Activated T-helper 1 cell treated with anti-CD3 and anti-CD28 coated beads, Interleukin-2, amount 50 U/mL, for 16 hours (primary cell): ENCODE measurements at regions not wholly inside any gene's neighbourhood (a gene's known extent, or its start where the extent isn't known, plus 50 kb on each side); places are given as distances from the start of the nearest gene placed in this dataset.

ENCODE experiments used
- DNase-seq, 2 donors: peaks; one replicate each; pipeline ENCODE4 v3.0.0-alpha.2; 2020; ENCODE audit warnings: low read depth in 1 of 2, low spot score in 1 of 2

DNA sequence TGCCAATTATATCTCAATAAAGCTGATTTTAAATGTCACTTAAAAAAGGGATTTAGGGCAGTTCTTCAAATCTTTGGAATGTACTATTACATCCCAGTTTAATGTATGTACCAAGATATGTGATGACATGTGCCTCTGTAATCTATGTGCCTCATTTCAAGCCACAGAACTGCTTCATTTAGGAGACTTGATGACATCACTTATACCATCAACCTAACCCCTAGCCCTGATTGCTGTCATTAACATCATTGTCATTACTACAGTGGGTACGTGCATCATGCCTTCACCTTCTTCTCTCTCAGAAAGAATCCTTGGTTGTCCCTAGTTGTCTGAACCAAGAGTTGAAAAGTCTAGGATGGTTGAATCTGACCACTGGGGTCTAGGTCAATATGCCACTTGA is 134.3 kb upstream of the RAB11FIP2 start:
- DNase-seq: no peak

DNA sequence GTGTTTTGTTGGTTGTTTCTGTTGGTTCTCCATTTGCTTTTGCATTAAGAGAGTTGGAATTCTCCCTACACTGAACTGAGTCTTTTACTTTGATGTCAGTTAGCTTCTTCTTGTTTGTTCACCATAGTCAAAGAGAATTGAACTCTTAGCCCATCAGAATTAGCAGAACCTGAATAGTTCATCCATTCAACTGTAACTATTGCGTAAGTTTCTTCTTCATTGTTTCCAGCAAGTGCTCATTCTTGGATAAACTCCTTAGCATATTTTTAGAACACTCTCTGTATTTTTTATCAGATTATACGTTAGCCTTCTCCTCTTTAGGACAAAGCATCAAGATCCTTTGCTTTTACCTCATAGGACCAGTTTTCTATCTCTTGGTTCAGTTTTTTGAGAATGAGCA is 128.4 kb upstream of the RAB11FIP2 start:
- no peak for DNase-seq

DNA sequence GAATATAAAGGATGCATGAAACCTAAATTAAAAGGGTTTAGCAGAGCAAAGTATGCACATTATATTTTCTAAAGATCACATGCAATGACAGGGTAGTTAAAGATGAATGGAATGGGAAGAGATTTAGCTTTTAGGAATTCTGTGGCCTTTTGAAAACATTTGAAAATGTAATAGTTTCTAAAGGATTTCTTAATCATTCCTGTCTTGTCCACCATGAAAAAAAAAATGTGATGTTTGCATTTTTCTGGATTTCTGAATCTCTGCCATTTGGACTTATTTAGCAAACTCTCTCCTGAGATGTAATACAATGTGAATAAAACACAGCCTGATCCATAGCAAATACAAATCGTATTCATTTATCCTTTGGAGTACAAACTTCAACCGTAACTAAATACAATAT is 126.6 kb upstream of the RAB11FIP2 start:
- no peak for DNase-seq

DNA sequence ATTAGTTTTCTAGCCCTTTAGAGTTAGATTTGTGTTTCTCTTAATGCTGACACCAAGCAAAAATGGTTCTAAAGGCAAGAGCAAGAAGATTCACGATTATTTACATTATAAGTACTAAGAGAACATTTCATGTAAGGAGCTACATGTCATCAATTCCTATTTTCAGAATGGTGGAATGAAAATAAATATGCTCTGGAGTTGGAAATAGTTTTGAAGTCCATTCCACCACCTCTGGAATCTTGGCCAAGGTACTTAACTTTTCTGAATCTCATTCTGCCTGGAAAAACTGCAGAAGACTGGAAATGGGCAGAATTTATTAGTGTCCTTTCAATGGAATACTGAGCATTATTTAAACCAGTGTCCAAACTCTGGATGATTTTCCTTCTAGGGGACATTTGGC is 125.1 kb upstream of the RAB11FIP2 start:
- no peak for DNase-seq

DNA sequence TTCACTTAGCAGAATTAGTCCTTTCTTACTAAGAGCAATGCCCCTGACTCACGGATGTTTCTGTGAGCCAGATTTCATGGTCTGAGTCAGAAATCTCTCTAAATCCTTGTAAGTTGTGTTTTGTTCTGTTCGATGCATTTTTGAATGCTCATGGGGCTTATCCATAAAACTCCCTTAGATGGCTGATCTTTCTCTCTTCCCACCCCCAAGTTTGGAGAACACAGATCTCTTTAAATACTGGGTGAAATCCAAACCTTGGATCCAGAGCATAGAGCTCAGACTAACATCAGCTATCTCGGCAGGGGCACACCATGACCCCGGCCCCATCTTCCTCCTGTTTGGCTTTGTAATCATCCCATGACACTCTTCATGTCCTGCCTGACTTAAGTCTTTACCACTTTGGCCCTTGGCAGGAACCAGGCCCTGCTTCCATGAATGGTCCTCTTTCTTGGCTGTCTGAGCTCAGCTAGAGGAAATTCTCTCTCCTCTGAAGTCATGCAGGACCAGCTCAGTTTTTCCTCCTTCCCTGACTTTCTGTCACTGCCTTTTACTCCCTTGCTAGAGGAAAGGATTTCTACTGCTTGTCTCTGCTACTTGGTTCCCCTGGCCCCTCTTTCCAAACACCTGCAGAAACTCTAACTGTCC is 120.4 kb upstream of the RAB11FIP2 start:
- no peak for DNase-seq

DNA sequence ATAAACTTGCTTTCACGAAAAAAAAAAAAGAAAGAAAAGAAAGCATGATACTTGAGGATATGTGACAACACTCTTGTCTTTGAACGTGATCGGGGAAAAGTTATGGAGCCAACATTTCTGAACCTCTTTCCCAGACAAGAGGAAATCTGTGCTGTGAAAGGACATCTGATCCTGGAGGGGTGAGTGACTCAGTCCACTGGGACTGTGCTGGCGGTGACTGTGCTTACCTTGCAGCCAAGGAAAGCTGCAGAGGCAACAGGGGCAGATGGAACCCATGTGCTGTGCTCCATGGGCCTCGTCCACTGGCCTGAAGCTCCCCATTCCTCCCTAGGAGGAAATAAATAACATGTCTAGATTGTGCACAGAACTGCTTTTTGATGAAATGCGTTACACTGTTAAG is 116.5 kb upstream of the RAB11FIP2 start:
- DNase-seq: no peak

DNA sequence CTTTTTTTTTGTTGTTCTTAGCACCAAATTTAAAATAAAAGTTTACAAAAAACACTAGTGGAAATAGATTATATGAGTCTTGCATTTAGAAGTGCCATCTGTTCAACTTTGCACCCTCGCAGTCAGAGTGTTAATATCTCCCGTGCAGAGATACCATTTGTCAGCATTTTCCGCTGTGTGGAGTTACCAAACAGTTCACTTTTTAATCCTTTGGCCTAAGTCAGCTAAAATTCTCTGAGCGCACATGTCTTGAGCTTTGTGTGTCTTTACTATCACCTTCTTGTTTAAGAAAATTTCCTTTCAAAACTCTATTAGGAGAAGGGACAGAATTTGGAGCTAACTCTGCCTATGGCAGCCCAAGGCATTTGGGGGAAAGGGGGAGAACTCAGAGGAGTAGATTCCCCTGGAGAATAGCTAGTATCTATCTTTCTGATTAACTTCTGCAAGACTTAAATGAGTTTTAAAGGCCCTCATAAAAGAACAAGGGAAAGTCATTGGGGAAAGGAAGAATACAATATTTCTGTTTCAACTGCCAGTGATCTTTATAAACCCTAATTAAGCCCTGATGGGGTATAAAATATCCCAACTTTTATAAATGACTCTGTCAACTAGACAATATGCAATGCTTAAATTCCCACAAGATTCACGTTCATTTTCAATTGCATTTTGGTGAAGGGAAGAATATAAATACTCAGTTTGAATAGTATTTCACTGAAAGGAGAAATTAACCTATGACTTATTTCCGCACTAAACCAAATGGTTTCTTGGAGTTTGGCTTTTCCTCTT is 114.9 kb upstream of the RAB11FIP2 start:
- no peak for DNase-seq

DNA sequence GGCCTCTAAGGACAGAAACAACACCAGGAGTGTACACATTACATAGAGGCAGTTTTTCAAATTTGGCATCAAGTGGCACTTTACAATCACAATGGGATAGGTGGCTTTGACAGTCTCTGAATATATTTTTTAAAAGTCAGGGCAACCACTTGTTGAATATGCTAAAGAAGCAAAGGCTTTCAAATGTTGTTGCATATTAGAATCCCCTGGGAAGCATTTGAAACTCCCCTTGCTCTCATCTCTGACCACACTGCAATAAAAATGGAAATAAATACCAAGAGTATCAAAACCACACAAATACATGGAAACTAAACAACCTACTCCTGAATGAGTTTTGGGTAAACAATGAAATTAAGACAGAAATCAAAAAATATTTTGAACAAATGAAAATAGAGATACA is 106.5 kb upstream of the RAB11FIP2 start:
- DNase-seq: no peak

DNA sequence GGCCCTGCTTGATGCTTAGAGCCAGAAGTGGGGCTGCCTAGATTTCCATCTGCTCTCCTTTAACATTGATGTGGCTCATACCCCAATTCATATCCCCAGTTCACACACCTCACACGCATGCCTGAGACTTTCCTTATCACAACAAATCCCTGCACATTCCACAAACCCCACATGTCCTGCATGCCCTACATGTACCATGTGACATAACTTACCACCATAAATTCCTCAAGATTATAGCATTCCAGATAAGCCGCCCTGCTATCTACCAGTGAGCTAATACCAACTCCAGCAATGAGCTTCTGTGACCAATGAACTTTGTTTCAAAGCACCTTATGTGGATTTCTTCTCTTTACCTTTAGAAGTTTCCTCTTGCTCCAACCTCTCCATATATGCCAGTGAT is 104.7 kb upstream of the RAB11FIP2 start:
- no peak for DNase-seq

DNA sequence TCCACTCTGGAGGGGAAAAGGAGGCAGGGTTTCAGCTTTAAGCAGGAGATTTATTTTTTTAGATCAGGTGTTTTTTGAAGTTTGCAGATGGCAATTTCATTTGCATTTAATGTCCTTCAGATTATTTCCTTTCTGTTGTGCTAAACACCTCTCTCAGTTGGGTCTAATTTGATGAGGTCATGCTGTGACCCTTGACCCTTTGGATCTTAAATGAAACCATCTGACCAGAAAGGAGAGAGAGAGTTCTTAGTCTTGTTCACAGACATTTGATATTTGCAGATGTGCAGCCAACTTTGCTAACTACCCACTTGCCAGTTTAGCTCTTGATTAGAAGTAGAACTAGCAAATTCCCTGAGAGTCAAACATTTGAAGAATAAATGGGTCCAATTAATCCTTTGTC is 101.5 kb upstream of the RAB11FIP2 start:
- DNase-seq: no peak

DNA sequence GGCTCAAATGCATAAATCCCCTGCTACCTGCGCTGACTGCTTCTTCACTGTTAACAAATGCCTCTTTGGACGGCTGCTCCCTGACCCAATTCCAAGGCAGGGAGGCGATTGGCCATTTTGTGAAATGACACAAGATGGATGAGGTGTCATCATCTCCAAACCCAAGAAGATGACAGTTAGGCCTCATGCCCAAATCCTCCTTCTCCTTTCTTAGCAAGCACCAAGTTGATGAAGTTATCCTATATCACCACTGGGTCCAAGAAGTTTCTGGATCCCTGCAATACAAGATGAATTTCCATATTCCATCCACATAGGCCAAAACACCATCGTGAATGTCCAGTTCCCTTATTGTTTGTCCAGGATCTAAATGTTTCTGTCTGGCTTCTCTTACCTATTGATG is 98.5 kb upstream of the RAB11FIP2 start:
- no peak for DNase-seq

DNA sequence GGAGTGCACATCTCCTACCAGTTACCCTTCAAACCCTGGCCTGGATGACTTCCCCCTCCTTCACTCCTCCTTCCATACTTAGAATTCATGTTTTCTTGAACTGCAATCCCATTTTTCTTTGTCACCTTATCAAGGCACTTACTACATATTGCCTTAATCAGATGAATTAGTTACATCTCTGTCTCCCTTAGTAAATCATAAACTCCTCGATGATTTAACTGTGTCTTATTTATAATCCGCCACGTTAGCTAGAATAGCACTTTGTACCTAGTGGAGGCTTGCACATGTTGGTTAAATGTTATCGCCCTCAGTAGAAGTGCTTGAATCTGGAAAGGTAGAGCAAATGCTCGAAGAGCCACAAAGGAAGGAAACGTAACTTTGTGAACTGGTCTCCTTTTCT is 94.7 kb upstream of the RAB11FIP2 start:
- DNase-seq: no peak

DNA sequence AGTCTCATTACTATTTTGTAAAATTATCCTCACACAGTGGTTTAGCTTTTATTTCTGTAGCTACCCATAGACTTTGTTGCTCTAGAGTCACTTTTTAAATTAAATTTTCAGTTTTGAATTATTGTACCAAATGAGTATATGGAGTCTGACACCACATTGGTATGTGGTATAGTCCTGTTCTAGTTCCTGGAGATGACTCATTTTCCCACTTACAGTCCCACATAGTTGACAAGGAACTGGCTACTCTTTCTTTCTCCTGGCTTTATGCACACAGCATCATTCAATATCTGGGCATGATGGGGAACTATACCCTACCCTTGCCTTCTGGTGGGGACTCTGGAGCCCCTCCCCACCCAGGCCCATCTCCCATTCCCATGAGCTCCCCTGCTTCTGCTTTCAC is 92.6 kb upstream of the RAB11FIP2 start:
- DNase-seq: no peak

DNA sequence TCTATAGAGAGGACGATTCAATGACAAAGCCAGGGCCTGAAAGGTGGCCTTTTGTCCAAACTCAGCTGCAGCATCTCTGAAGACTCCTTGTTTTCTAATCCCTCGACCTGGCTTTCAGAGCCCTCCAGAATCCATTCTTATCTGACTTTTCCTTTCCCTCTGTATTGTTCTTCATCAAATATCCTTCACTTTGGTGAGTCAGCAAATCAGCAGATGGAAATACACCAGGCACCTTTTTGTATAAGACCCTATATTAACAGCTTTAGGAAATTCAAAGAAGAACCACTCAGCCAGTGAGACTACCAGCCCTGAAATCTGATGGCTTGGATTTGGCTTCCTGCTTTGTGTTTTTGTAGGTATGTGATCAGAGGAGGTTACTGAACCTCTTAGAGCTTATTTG is 81.9 kb upstream of the RAB11FIP2 start:
- no peak for DNase-seq

DNA sequence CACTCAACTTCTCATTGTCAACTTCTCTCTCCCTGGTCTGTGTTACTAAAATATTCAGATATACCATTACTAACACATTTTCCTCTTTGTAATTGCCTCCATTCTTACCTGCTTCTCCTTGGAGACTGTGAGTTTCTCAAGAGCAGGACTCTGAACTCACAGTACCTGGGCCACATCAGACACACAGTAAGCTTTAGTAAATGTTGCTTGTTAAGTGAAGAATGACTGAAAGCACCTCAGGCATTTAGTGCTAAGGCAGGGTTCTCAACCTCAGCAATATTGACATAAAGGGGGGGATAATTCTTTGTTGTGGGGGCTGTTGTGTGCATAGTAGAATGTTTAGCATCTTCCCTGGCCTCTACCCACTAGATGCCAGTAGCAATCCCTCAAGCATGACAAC is 72.0 kb upstream of the RAB11FIP2 start:
- DNase-seq: no peak

DNA sequence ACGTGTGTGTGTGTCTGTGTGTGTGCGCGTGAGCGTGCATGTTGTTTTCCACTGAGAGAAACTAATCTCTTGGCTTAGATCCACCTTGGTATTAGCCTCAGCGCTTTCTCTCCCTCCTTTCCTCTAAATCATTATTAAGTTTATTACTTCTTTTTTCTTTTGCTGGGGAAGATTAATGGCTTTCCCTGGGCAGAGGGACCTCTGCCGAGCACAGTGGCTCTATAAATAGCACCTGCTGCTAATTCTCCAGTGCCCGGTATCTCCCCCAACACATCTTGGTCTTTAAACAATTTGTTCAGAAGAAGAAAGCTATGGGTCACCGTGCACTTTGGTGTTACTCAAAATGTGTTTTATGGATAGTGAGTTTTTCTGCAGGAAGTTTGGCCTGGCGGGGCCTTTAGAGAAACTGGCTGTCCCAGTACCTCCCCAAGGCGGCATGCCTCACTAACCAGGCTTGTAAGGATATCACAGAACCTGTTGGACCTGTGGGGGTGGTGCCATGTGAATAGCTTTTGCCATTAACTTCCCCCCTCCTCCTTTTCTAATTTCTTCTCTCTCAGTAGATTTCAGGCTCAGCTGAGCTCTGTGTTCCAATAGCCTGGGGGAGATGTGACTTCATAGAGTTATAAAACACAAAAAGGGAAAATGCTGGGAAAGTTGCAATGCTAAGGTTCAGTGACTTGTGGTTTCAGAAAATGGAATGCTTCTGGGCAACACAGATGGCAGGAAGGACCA is 70.1 kb upstream of the RAB11FIP2 start:
- DNase-seq: no peak

DNA sequence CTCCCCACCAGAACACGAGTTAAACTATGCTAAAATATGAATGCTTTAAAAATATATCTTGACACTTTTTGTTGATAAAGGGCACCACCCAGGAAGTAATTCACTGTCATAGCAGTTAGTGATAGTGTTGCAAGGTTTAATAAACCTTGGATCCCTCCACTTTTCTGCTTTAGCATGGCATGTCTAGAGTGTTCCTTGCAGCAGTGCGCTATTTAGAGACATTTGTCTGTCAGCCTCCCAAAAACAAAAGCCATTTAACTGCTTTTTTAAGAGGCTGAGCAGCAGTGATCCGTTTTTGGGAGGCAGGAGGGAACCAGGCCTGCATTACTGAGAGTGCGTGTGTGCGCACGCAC is 69.6 kb upstream of the RAB11FIP2 start:
- DNase-seq: no peak

DNA sequence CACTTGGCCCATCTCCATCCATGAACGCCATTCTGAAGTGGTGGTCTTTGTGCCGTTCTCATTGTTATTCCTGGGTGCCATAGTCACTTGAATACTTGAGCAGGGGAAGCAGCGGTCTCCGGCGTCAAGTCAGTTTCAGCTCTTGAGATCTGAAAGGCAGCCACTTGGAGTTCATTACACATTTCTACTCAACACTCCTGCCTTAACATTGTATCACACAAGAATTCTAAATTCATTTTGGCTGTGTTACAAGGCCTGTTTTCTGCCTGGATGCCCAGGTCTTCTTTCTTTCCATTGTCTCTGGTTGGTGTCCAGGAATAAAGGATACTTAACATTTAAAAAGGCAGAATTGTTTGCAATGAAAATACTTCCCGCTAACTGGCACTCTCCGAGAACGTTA is 69.0 kb upstream of the RAB11FIP2 start:
- no peak for DNase-seq

DNA sequence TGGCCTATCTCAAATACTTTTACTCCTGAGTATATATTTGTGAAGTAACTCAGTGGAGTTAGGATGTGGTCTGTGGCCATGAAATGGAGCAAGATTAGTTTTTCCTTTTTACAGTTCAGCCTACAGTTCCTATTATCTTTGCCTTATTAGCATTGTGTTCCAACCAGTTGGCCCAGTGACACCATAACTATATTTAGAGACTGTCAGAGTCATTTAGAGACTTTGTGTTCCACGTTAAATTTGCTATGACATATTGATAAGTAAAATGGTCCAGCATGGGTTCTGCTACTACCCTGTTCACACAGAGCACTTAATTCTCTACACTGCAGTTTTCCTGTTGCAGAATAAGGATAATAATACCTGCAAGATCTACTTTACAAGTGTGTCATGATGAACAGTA is 68.3 kb upstream of the RAB11FIP2 start:
- DNase-seq: no peak

DNA sequence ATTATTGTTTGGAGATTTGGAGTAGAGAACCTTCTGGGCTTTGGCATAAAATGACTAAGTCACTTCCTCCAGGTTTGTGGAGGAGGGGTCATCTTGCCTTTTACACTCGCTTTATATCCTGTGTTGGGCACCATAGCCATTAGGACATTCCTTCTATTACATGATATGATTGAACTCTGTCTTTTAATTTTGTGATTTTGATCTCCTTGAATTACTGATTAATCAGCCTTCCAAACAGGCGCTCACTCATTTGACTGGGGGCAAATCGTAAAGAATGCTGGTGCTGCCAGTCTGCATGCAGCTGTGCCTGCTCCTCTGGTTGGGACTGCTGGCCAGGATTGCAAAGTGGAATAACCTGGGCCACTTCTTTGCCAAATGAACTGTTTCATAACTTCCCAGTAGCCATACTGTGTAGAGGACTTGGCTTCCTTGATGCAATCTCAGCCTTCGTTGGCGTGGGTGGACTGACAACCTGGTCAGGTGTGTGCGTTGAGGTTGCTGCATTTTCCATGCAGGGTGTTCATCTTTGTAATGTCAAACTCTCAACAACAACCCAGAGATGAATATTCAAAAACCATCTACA is 65.9 kb upstream of the RAB11FIP2 start:
- DNase-seq: no peak

DNA sequence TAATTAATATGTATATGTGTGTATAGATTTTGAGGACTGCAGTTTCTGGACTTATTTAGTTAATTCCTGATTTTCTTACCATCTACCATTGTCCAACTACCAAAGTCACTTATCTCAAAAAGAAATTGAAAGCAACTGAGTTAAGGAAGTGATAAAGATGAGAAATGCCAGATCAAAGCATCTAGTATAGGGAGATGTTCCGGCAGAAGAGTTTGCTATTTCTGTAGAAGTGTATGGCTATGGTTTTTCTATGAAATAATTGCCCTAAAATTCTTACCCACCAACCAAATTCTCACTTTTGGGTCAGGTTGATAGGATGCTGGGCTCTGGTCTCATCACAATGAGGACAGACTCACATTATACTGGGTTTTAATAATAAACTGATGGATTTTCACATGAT is 64.0 kb upstream of the RAB11FIP2 start:
- DNase-seq: no peak
